Astrocyte (in vitro differentiated cells and primary cell): ENCODE measurements at regions not wholly inside any gene's neighbourhood (a gene's known extent, or its start where the extent isn't known, plus 50 kb on each side); places are given as distances from the start of the nearest gene placed in this dataset.

Experiments
- CTCF ChIP-seq: IDR thresholded peaks from 2 replicates; pipeline ENCODE4 v1.5.1; 2011; ENCODE audit warnings: low read depth, mild to moderate bottlenecking, inconsistent platforms, low read length, moderate library complexity; ENCODE audit not compliant: insufficient read depth
- EZH2 ChIP-seq: IDR thresholded peaks from 2 replicates; pipeline ENCODE4 v1.6.1; 2012; ENCODE audit warnings: mild to moderate bottlenecking, low read length, inconsistent platforms; ENCODE audit not compliant: insufficient read depth

GRCh38 chr4:29805245-29805644 lies 914.9 kb upstream of the PCDH7 start:
- TF ChIP-seq CTCF: no peak
- TF ChIP-seq EZH2: no peak
